Spleen (tissue), 7 donors: ENCODE measurements at regions not wholly inside any gene's neighbourhood (a gene's known extent, or its start where the extent isn't known, plus 50 kb on each side); places are given as distances from the start of the nearest gene placed in this dataset.

Experiments used
- CTCF ChIP-seq, 11 experiments: fragments of 200-600 bp in 7 of 11; fragments of 450-650 bp in 4 of 11; sonication (generic) in 4 of 11; IDR thresholded peaks in 8 of 11; conservative IDR thresholded peaks in 3 of 11; 1 replicate in 7 of 11; 2 replicates in 4 of 11; pipeline versions ENCODE4 v1.4.0 to v1.8.0; 2016 to 2021; ENCODE audit warnings: antibody characterized with exemption in 11 of 11, inconsistent platforms in 4 of 11, mild to moderate bottlenecking in 1 of 11
- POLR2A ChIP-seq, 3 donors: fragments of 450-650 bp; IDR thresholded peaks; one replicate each; pipeline ENCODE4 v1.5.1; 2017; ENCODE audit warnings: antibody characterized with exemption in 3 of 3, mild to moderate bottlenecking in 1 of 3
- donor health status: DM: no; HTN: no; CAD: no; lungs with moderate emphysema.
- donor health status: DM: no; HTN: no; CAD: no.
- donor health status: DM: no; HTN: no; CAD: no.

- no peak for TF ChIP-seq CTCF (IDR thresholded peaks at IDR 0.05 in 8 of 11, conservative IDR thresholded peaks at IDR 0.05 in 3 of 11)
- no peak for TF ChIP-seq POLR2A (IDR thresholded peaks at IDR 0.05)
Observed at GRCh38 chr18:75562216-75562615, 134.7 kb upstream of the SMIM21 start.
